HUES64 (cell line): ENCODE measurements at regions not wholly inside any gene's neighbourhood (a gene's known extent, or its start where the extent isn't known, plus 50 kb on each side); places are given as distances from the start of the nearest gene placed in this dataset.

Experiments used
- H3K27ac ChIP-seq: 2 replicates; pipeline ENCODE4 v1.7.0; 2013; ENCODE audit warnings: low read depth, low read length, inconsistent platforms
- H3K27me3 ChIP-seq: 2 replicates; pipeline ENCODE4 v1.6.1; 2013; ENCODE audit warnings: mild to moderate bottlenecking, low read length; ENCODE audit not compliant: insufficient read depth
- H3K36me3 ChIP-seq: 2 replicates; pipeline ENCODE4 v1.6.1; 2013; ENCODE audit warnings: mild to moderate bottlenecking, low read length; ENCODE audit not compliant: insufficient read depth
- H3K4me1 ChIP-seq: 2 replicates; pipeline ENCODE4 v1.6.1; 2013; ENCODE audit warnings: mild to moderate bottlenecking, low read length, moderate library complexity; ENCODE audit not compliant: insufficient read depth
- H3K4me3 ChIP-seq: 2 replicates; pipeline ENCODE4 v1.5.1; 2013; ENCODE audit warnings: mild to moderate bottlenecking, low read length, moderate library complexity
- H3K9ac ChIP-seq: 2 replicates; pipeline ENCODE4 v1.6.1; 2013; ENCODE audit warnings: mild to moderate bottlenecking, low read depth, low read length
- H3K9me3 ChIP-seq: 2 replicates; pipeline ENCODE4 v1.6.1; 2013; ENCODE audit warnings: low read depth, low read length; ENCODE audit not compliant: insufficient read depth
- WGBS: fragments of 150-250, 120-280 bp; methylation state at CpG from one replicate; pipeline ENCODE4 v1.1.7; 2013; ENCODE audit warnings: missing lambda C conversion rate; 5-methylcytosine and 5-hydroxymethylcytosine counted together

DNA sequence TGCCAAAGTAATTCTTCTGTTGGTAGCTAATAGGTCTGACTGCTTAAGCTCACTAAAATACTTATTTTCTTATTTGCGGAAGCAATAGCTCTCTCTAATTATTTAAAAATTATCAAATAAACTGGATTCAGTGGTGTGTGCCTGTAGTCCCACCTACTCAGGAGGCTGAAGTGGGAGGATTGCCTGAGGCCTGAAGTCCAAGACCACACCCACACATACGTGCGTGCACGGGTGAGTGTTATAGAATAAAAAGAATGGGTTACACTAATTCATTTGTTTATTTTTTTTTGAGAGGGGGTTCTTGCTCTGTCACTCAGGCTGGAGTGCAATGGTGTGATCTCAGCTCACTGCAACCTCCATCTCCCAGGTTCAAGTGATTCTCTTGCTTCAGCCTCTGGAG lies 94.2 kb upstream of the HNRNPU start:
- Histone ChIP-seq H3K9me3 (no peaks in the 10 kb centered on the region), H3K4me3 (no peak overlapping the region), H3K27ac (no peak overlapping the region), H3K36me3 (no peaks in the 10 kb centered on the region), H3K4me1 (no peaks in the 10 kb centered on the region), H3K9ac (no peak overlapping the region), H3K27me3 (no peaks in the 10 kb centered on the region)
- WGBS = no CpG with 5 or more reads among the region's 4 CpGs

DNA sequence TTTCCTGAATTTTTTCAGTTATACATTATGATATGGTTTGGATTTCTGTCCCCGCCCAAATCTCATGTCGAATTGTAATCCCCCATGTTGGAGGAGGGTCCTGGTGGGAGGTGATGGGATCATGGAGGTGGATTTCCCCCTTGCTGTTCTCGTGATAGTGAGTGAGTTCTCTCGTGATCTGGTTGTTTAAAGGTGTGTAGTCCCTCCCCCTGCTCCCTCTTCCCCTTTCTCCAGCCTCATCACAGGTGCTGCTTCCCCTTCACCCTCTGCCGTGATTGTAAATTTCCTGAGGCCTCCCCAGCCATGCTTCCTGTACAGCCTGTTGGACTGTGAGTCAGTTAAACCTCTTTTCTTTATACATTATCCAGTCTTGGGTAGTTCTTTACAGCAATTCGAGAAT lies 93.2 kb upstream of the HNRNPU start:
- H3K9ac ChIP-seq = no peak overlapping the region
- no peaks in the 10 kb centered on the region for H3K4me1 ChIP-seq
- H3K27me3 ChIP-seq = no peaks in the 10 kb centered on the region
- H3K9me3 ChIP-seq = no peaks in the 10 kb centered on the region
- no peaks in the 10 kb centered on the region for H3K36me3 ChIP-seq
- 93% methylated on average over 4 of the region's 6 CpGs for WGBS
- no peak overlapping the region for H3K4me3 ChIP-seq
- H3K27ac ChIP-seq = no peak overlapping the region

DNA sequence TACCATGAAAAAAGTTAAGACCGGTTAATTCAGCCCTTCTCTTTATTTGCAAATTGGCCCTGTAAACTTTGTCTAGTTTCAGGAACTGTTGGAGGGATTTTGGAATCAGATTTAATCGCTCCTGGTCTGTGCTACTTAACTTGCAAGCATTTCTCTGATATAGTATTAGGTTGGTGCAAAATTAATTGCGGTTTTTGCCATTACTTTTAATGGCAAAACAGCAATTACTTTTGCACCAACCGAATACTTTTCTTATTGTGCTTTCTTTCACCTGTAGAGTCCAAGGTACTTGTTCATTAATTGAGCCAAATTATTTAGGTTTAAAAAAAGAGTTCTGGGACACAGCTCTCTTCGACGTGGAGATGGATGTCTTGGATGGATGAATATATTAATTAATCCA lies 92.8 kb upstream of the HNRNPU start:
- Histone ChIP-seq H3K27me3 (no peaks in the 10 kb centered on the region), H3K4me1 (no peaks in the 10 kb centered on the region), H3K36me3 (no peaks in the 10 kb centered on the region), H3K4me3 (no peak overlapping the region), H3K27ac (no peak overlapping the region), H3K9ac (no peak overlapping the region), H3K9me3 (no peaks in the 10 kb centered on the region)
- 98% methylated on average over 4 of the region's 6 CpGs for WGBS

DNA sequence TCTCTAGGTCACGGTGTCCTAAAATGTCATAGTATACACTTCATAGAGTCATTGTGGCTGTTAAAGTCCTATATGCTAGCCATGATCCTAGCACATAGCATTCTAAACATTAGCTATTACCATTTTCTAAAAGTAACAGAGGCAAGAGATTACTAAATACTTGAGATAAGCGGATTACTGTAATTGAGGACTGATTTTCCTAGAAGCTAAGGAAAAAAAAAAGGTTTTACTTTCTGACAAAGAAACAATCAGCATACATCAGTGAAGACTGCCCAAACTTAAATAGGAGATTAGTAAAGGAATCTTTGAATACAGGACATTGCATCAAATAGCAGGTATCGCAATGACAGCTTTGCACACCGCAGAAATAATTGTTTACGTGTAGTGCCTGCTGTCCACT lies 91.3 kb upstream of the HNRNPU start:
- no peaks in the 10 kb centered on the region for H3K9me3 ChIP-seq
- no peaks in the 10 kb centered on the region for H3K36me3 ChIP-seq
- H3K27ac ChIP-seq = no peak overlapping the region
- 95% methylated on average over 5 of the region's 5 CpGs for WGBS
- no peak overlapping the region for H3K9ac ChIP-seq
- H3K4me1 ChIP-seq = no peaks in the 10 kb centered on the region
- H3K4me3 ChIP-seq = no peak overlapping the region
- no peaks in the 10 kb centered on the region for H3K27me3 ChIP-seq

DNA sequence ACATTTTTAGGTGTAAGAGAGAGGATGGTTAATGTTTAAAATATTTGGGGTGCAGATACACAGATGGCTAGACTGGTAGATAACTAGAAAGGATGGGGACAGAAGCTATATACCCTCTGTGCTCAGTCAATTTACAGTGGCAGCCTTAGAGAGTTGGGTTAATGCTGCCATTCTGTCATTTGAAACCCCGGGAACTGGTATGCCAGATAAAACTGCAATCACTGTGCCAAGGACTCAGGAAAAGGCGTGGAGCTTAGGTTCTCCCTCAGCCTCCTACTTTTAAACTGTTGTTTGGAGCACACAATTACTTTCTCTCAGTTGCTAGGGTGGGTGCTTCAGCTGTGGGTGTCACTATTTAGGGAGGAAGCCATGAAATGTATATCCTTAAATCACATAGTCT lies 90.0 kb upstream of the HNRNPU start:
- WGBS = 81% methylated on average over 2 of the region's 2 CpGs
- Histone ChIP-seq H3K9ac (no peak overlapping the region), H3K4me1 (no peaks in the 10 kb centered on the region), H3K27me3 (no peaks in the 10 kb centered on the region), H3K27ac (no peak overlapping the region), H3K36me3 (no peaks in the 10 kb centered on the region), H3K9me3 (no peaks in the 10 kb centered on the region), H3K4me3 (no peak overlapping the region)

DNA sequence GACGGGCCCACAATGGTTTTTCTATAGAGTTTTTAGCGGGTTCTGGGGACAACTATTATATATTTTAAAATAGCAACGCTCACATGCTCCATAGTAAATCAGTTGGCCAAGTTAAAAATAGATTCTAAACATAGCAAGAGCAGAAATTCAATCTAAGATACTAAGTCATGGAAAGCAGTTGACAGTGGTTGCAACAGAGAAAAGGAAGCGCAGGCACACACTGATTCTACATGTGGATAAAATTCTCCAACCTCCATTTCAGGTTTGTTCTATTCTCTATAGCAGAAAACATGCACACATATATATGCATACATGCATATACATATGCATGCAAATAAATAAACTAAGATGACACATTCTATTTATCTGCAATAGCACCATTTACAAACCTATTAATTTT lies 89.6 kb upstream of the HNRNPU start:
- Histone ChIP-seq H3K9ac (no peak overlapping the region), H3K4me1 (no peaks in the 10 kb centered on the region), H3K9me3 (no peaks in the 10 kb centered on the region), H3K36me3 (no peaks in the 10 kb centered on the region), H3K27ac (no peak overlapping the region), H3K4me3 (no peak overlapping the region), H3K27me3 (no peaks in the 10 kb centered on the region)
- 100% methylated on average over 4 of the region's 4 CpGs for WGBS

DNA sequence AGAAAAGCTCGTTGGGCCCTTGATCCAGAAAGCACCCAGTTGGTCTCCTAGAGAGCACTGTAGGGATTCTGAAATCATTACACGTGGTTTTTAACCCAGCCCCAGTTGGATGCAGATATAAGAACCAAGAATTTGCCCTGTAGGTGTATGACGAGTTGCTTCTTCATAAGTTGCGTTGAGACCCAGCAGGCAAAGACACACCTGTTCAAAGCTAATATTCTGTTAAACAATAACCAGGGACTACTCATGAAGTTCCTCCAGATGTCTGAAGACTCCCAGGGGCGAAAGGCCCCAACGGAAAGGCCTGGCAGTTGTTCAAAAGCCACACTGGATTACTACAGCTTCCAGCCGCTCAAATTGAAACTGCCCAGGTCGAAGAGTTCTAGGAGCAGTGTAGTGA lies 88.6 kb upstream of the HNRNPU start:
- Histone ChIP-seq H3K27me3 (no peaks in the 10 kb centered on the region), H3K9ac (no peak overlapping the region), H3K27ac (no peak overlapping the region), H3K36me3 (no peaks in the 10 kb centered on the region), H3K9me3 (no peaks in the 10 kb centered on the region), H3K4me1 (no peaks in the 10 kb centered on the region), H3K4me3 (no peak overlapping the region)
- 85% methylated on average over 8 of the region's 8 CpGs for WGBS

DNA sequence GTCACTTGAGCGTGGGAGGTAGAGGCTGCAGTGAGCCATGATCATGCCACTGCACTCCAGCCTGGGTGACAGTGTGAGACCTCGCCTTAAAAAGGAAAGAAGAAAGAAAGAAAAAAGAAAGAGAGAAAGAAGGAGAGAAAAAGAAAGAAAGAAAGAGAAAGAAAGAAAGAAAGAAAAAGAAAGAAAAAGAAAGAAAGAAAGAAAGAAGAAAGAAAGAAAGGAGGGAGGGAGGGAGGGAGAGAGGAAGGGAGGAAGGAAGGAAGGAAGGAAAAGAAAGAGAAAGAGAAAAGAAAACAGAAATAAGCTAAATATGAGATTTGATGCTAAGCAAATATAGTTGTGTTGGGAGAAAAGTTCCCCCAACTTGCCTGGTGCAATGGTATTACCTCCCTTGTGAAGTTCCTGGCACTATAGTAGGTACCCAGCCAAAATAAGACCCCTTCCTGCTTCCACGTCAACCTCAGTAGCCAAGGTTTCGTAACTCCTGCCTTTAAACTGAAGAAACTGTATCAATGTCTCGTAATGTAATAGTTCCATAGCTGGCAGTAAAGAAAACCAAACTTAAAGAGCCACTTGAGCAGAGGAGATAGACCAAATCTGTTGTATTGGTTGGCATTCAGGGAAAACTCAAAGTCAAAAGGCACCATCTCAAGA lies 88.1 kb upstream of the HNRNPU start:
- H3K4me1 ChIP-seq = no peaks in the 10 kb centered on the region
- H3K4me3 ChIP-seq = no peak overlapping the region
- H3K27me3 ChIP-seq = no peaks in the 10 kb centered on the region
- H3K27ac ChIP-seq = no peak overlapping the region
- no peak overlapping the region for H3K9ac ChIP-seq
- H3K36me3 ChIP-seq = no peaks in the 10 kb centered on the region
- no peaks in the 10 kb centered on the region for H3K9me3 ChIP-seq
- whole genome bisulfite sequencing = 95% methylated on average over 5 of the region's 5 CpGs

DNA sequence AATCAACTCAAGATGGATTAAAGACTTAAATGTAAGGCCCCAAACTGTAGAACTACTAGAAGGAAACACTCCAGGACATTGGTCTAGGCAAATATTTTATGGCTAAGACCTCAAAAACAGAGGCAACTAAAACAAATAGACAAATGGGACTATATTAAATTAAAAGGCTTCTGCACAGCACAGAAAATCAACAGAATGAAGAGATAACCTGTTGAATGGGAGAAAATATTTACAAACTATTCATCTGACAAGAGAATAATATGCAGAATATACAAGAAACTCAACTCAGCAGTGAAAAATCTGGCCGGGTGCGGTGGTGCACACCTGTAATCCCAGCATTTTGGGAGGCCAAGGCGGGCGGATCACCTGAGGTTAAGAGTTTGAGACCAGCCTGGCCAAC lies 84.1 kb upstream of the HNRNPU start:
- no peak overlapping the region for H3K9ac ChIP-seq
- H3K9me3 ChIP-seq = no peaks in the 10 kb centered on the region
- no peak overlapping the region for H3K4me3 ChIP-seq
- 96% methylated on average over 4 of the region's 4 CpGs for WGBS
- H3K36me3 ChIP-seq = no peaks in the 10 kb centered on the region
- H3K4me1 ChIP-seq = no peaks in the 10 kb centered on the region
- no peaks in the 10 kb centered on the region for H3K27me3 ChIP-seq
- H3K27ac ChIP-seq = no peak overlapping the region

DNA sequence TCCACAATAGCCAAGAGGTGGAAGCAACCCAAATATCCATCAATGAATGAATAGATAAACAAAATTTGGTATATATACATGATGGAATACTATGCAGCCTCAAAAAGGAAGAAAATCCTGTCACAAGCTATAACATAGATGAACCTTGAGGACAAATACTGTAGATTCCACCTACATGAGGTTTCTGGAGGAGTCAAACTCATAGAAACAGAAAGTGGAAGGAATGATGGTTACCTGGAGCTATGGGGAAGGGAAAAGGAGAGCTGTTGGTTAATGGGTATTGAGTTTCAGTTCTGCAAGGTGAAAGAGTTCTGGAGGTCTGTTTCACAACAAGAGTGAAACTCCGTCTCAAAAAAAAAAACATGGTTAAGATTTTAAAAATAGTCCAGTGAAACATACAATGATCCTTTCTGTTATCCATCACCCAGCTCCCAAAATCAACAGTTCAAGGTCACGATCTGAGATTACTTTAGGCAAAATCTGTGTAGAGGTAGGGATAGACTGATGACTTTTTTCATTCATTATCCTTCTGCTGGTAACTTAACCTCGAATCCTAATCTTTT lies 80.8 kb upstream of the HNRNPU start:
- WGBS = 94% methylated on average over 2 of the region's 3 CpGs
- Histone ChIP-seq H3K9me3 (no peaks in the 10 kb centered on the region), H3K27me3 (no peaks in the 10 kb centered on the region), H3K4me3 (no peak overlapping the region), H3K36me3 (no peaks in the 10 kb centered on the region), H3K4me1 (no peaks in the 10 kb centered on the region), H3K27ac (no peak overlapping the region), H3K9ac (no peak overlapping the region)

DNA sequence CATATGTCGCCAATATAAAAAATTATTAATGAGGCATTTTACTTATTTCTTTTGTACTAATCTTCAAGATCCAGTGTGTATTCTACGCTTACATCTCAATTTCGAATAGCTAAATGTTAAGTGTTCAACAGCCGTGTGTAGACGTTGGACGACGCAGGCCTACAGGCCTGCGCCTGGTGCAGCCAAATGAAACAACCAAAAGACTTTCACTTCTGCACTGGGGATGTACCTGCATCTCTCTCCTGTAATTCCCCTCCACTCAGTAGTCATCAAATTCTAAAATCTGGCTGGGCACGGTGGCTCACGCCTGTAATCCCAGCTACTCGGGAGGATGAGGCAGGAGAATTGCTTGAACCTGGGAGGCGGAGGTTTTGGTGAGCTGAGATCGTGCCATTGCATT lies 76.8 kb upstream of the HNRNPU start:
- H3K27me3 ChIP-seq = no peaks in the 10 kb centered on the region
- no peak overlapping the region for H3K4me3 ChIP-seq
- H3K9me3 ChIP-seq = no peaks in the 10 kb centered on the region
- H3K27ac ChIP-seq = no peak overlapping the region
- H3K9ac ChIP-seq = no peak overlapping the region
- WGBS = 94% methylated on average over 13 of the region's 13 CpGs
- H3K36me3 ChIP-seq = no peaks in the 10 kb centered on the region
- no peaks in the 10 kb centered on the region for H3K4me1 ChIP-seq

DNA sequence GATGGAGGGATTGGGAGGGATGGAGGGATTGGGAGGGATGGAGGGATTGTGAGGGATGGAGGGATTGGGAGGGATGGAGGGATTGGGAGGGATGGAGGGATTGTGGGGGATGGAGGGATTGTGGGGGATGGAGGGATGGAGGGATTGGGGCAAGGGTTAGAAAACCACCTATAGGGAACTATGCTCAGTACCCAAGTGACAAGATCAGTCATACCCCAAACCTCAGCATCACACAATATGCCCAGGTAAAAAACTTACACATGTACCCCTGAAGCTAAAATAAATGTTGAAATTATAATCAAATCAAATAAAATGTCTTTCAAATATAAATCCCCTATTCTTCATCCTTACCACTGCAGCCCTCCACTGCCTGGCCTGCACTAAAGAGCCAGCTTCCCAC lies 72.8 kb upstream of the HNRNPU start:
- Histone ChIP-seq H3K4me1 (no peaks in the 10 kb centered on the region), H3K4me3 (no peak overlapping the region), H3K9me3 (no peaks in the 10 kb centered on the region), H3K9ac (no peak overlapping the region), H3K36me3 (no peaks in the 10 kb centered on the region), H3K27me3 (no peaks in the 10 kb centered on the region), H3K27ac (no peak overlapping the region)
